Testis (tissue), 2 donors: ENCODE measurements at regions not wholly inside any gene's neighbourhood (a gene's known extent, or its start where the extent isn't known, plus 50 kb on each side); places are given as distances from the start of the nearest gene placed in this dataset.

ENCODE experiments used
- DNase-seq: peaks from one replicate; pipeline ENCODE4 v3.0.0-alpha.2; 2019
- H3K27ac ChIP-seq, 2 donors: fragments of 200-600 bp; sonication (generic); one replicate each; pipeline ENCODE4 v1.5.1; 2019
- H3K27me3 ChIP-seq: fragments of 200-600 bp; sonication (generic); one replicate; pipeline ENCODE4 v1.5.1; 2019
- H3K36me3 ChIP-seq: fragments of 200-600 bp; sonication (generic); one replicate; pipeline ENCODE4 v1.5.1; 2017; ENCODE audit warnings: low read depth; ENCODE audit errors: missing control alignments
- H3K4me1 ChIP-seq: fragments of 200-600 bp; sonication (generic); one replicate; pipeline ENCODE4 v1.5.1; 2019
- H3K4me3 ChIP-seq, 2 donors: fragments of 200-600 bp; sonication (generic); one replicate each; pipeline ENCODE4 v1.5.1; 2017 to 2019
- H3K9me3 ChIP-seq: fragments of 200-600 bp; sonication (generic); one replicate; pipeline ENCODE4 v1.5.1; 2017
- POLR2A ChIP-seq: fragments of 450-650 bp; IDR thresholded peaks from one replicate; pipeline ENCODE4 v1.6.1; 2017; ENCODE audit warnings: antibody characterized with exemption, mild to moderate bottlenecking, moderate library complexity
- WGBS, 2 donors: methylation state at CpG; one replicate each; pipeline ENCODE4 v1.1.5; 2018; 5-methylcytosine and 5-hydroxymethylcytosine counted together
- intact Hi-C: fragments of 100-400 bp; cut with DNase I; formaldehyde crosslinking; loops from one replicate; pipeline ENCODE4 v1.15.1; 2023; ENCODE audit warnings: low total_unique reads
- TF ChIP-seq, protein P1 (sequence below), 3 experiments: fragments of 450-650 bp in 2 of 3; fragments of 200-600 bp in 1 of 3; sonication (generic) in 1 of 3; IDR thresholded peaks; one replicate each; pipeline ENCODE4 v1.5.1; 2016 to 2019; ENCODE audit warnings: antibody characterized with exemption in 3 of 3, mild to moderate bottlenecking in 2 of 3, moderate library complexity in 1 of 3

DNA sequence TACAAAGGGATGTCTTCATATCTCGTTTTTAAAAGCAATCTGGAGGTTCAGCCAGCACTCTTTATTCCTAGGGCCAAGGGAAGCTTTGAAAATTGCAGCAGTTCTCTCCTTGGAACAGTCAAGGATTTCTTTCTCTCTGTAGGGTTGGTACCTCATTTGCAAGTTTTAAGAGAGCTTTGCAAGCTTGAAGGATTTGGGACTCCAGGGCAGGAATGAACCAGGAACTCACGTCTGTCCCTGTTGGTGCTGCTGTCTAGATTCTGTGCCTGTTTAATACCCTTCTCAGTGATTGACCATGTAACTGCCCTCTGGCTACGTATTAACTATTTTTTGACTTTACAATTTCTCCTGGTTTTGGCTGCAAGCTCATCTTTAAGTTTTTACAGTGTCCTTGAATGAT, 262.5 kb upstream of the ST6GAL2 start:
- Histone ChIP-seq H3K9me3 (no peaks in the 10 kb centered on the region), H3K4me1 (no peaks in the 10 kb centered on the region), H3K36me3 (no peaks in the 10 kb centered on the region), H3K27me3 (no peaks in the 10 kb centered on the region), H3K27ac (no peak overlapping the region), H3K4me3 (no peak overlapping the region)
- DNase-seq: no peak
- WGBS, 2 donors: 51 to 55% methylated on average over 3 of the region's 3 CpGs
- TF ChIP-seq, protein P1, sequence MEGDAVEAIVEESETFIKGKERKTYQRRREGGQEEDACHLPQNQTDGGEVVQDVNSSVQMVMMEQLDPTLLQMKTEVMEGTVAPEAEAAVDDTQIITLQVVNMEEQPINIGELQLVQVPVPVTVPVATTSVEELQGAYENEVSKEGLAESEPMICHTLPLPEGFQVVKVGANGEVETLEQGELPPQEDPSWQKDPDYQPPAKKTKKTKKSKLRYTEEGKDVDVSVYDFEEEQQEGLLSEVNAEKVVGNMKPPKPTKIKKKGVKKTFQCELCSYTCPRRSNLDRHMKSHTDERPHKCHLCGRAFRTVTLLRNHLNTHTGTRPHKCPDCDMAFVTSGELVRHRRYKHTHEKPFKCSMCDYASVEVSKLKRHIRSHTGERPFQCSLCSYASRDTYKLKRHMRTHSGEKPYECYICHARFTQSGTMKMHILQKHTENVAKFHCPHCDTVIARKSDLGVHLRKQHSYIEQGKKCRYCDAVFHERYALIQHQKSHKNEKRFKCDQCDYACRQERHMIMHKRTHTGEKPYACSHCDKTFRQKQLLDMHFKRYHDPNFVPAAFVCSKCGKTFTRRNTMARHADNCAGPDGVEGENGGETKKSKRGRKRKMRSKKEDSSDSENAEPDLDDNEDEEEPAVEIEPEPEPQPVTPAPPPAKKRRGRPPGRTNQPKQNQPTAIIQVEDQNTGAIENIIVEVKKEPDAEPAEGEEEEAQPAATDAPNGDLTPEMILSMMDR (IDR thresholded peaks at IDR 0.05): no peak
- no peak for TF ChIP-seq POLR2A
- intact Hi-C loops: no loop called here

- TF ChIP-seq POLR2A: no peak
- TF ChIP-seq, protein P1 (IDR thresholded peaks at IDR 0.05): no peak
- intact Hi-C loops: no loop called here
- Histone ChIP-seq H3K27ac (no peak overlapping the region), H3K4me3 (no peak overlapping the region), H3K9me3 (no peaks in the 10 kb centered on the region), H3K36me3 (no peaks in the 10 kb centered on the region), H3K4me1 (no peaks in the 10 kb centered on the region), H3K27me3 (no peaks in the 10 kb centered on the region)
- WGBS, 2 donors: 63 to 74% methylated on average over 5 of the region's 5 CpGs
- no peak for DNase-seq
Measured at GRCh38 chr2:107160640-107161239, 274.8 kb upstream of the ST6GAL2 start.

- no peaks in the 10 kb centered on the region for H3K36me3 ChIP-seq
- intact Hi-C loops: no loop called here
- DNase-seq: peak; percentile 60
- no peak overlapping the region for H3K4me3 ChIP-seq
- H3K27me3 ChIP-seq: no peaks in the 10 kb centered on the region
- peaks cover 2% of the 10 kb centered on the region for H3K4me1 ChIP-seq
- TF ChIP-seq, protein P1 (IDR thresholded peaks at IDR 0.05): no peak
- no peak for TF ChIP-seq POLR2A
- WGBS, 2 donors: 70 to 81% methylated on average over 5 of the region's 5 CpGs
- no peaks in the 10 kb centered on the region for H3K9me3 ChIP-seq
- no peak overlapping the region for H3K27ac ChIP-seq
Measured at GRCh38 chr2:107168141-107168540, 282.2 kb upstream of the ST6GAL2 start.

GRCh38 chr2:107174171-107174570, 288.2 kb upstream of the ST6GAL2 start:
- DNase-seq: no peak
- Histone ChIP-seq H3K4me1 (no peaks in the 10 kb centered on the region), H3K36me3 (no peaks in the 10 kb centered on the region), H3K9me3 (no peaks in the 10 kb centered on the region), H3K27ac (no peak overlapping the region), H3K27me3 (no peaks in the 10 kb centered on the region), H3K4me3 (no peak overlapping the region)
- TF ChIP-seq, protein P1 (IDR thresholded peaks at IDR 0.05): no peak
- no peak for TF ChIP-seq POLR2A
- 61 to 66% methylated on average over 9 of the region's 9 CpGs for WGBS, 2 donors
- intact Hi-C loops: no loop called here

DNA sequence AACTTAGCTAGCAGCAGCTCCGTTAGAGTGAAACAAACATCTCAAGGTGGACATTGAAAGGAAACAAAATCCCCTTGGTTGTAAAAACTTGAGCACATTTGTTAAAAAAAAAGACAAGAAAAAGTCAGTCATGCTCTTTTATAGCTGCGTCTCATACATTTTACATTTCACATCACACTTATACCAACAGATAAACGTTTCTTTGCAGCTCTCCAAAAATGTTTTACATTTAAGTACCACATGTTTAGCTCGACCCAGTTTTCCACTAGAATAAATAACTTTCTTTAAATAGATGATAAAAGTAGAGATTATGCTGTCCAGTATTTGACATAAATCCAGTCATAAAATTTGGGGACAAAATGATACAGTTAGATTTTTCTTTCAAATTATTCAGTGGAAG, 297.0 kb upstream of the ST6GAL2 start:
- intact Hi-C loops: no loop called here
- H3K4me3 ChIP-seq: no peak overlapping the region
- H3K4me1 ChIP-seq: no peaks in the 10 kb centered on the region
- 75 to 83% methylated on average over 4 of the region's 4 CpGs for WGBS, 2 donors
- H3K27ac ChIP-seq: no peak overlapping the region
- no peak for TF ChIP-seq POLR2A
- TF ChIP-seq, protein P1 (IDR thresholded peaks at IDR 0.05): no peak
- no peaks in the 10 kb centered on the region for H3K36me3 ChIP-seq
- no peaks in the 10 kb centered on the region for H3K9me3 ChIP-seq
- no peak for DNase-seq
- no peaks in the 10 kb centered on the region for H3K27me3 ChIP-seq
